ENCODE measurements at regions not wholly inside any gene's neighbourhood (a gene's known extent, or its start where the extent isn't known, plus 50 kb on each side); places are given as distances from the start of the nearest gene placed in this dataset.

GRCh38 chr6:150738092-150738629 is 127.3 kb upstream of the MTHFD1L start:
- no peak for DNase-seq (ENCODE audit: extremely low spot score, unreplicated experiment)
- Mint-ChIP-seq H3K27ac (no peak overlapping the region), H3K4me3 (no peak overlapping the region), H3K4me1 (ENCODE audit: unreplicated experiment) (peaks cover 42% of the 10 kb centered on the region), H3K9me3 (no peaks in the 10 kb centered on the region), H3K36me3 (peaks cover 31% of the 10 kb centered on the region), H3K27me3 (no peaks in the 10 kb centered on the region)
- TF ChIP-seq CTCF (conservative IDR thresholded peaks at IDR 0.05): no peak

- TF ChIP-seq CTCF (conservative IDR thresholded peaks at IDR 0.05): no peak
- DNase-seq (ENCODE audit: extremely low spot score, unreplicated experiment): no peak
- peaks cover 42% of the 10 kb centered on the region for H3K4me1 Mint-ChIP-seq (ENCODE audit: unreplicated experiment)
- peak overlapping the region; percentile 12 for H3K4me3 Mint-ChIP-seq
- peaks cover 17% of the 10 kb centered on the region for H3K36me3 Mint-ChIP-seq
- peak overlapping the region; percentile 39 for H3K27ac Mint-ChIP-seq
- H3K27me3 Mint-ChIP-seq: no peaks in the 10 kb centered on the region
- no peaks in the 10 kb centered on the region for H3K9me3 Mint-ChIP-seq
Observed at GRCh38 chr6:150739711-150740349, 125.7 kb upstream of the MTHFD1L start.

- TF ChIP-seq CTCF (conservative IDR thresholded peaks at IDR 0.05): no peak
- H3K27ac Mint-ChIP-seq: peak overlapping the region; percentile 39
- no peak overlapping the region for H3K4me3 Mint-ChIP-seq
- H3K27me3 Mint-ChIP-seq: no peaks in the 10 kb centered on the region
- no peaks in the 10 kb centered on the region for H3K9me3 Mint-ChIP-seq
- peaks cover 13% of the 10 kb centered on the region for H3K36me3 Mint-ChIP-seq
- no peak for DNase-seq (ENCODE audit: extremely low spot score, unreplicated experiment)
- H3K4me1 Mint-ChIP-seq (ENCODE audit: unreplicated experiment): peaks cover 38% of the 10 kb centered on the region
Observed at GRCh38 chr6:150740453-150740852, 125.0 kb upstream of the MTHFD1L start.

- Mint-ChIP-seq H3K9me3 (no peaks in the 10 kb centered on the region), H3K4me3 (no peak overlapping the region), H3K4me1 (ENCODE audit: unreplicated experiment) (peaks cover 47% of the 10 kb centered on the region), H3K27ac (peak overlapping the region; percentile 21), H3K36me3 (peaks cover 8% of the 10 kb centered on the region), H3K27me3 (no peaks in the 10 kb centered on the region)
- peak; percentile 68 for TF ChIP-seq CTCF (conservative IDR thresholded peaks at IDR 0.05)
- no peak for DNase-seq (ENCODE audit: extremely low spot score, unreplicated experiment)
Observed at GRCh38 chr6:150741633-150742200, 123.8 kb upstream of the MTHFD1L start.

GRCh38 chr6:150744522-150745260 is 120.8 kb upstream of the MTHFD1L start:
- no peak overlapping the region for H3K4me3 Mint-ChIP-seq
- H3K9me3 Mint-ChIP-seq: no peaks in the 10 kb centered on the region
- H3K27me3 Mint-ChIP-seq: no peaks in the 10 kb centered on the region
- DNase-seq (ENCODE audit: extremely low spot score, unreplicated experiment): no peak
- H3K4me1 Mint-ChIP-seq (ENCODE audit: unreplicated experiment): peaks cover 48% of the 10 kb centered on the region
- peaks cover 8% of the 10 kb centered on the region for H3K36me3 Mint-ChIP-seq
- no peak for TF ChIP-seq CTCF (conservative IDR thresholded peaks at IDR 0.05)
- H3K27ac Mint-ChIP-seq: no peak overlapping the region
